A549 (cell line): ENCODE measurements at regions not wholly inside any gene's neighbourhood (a gene's known extent, or its start where the extent isn't known, plus 50 kb on each side); places are given as distances from the start of the nearest gene placed in this dataset.

ENCODE experiments used
- ATAC-seq, 2 experiments: fragments of 200-7000 bp in 1 of 2; fragments of >200 bp in 1 of 2; cut with Nextera tagmentation in 1 of 2; cut with Tn5 transposase in 1 of 2; 3 replicates each; pipeline versions ENCODE4 v1.8.0 to v1.9.1; 2018 to 2020; ENCODE audit warnings: mild to moderate bottlenecking in 1 of 2, moderate library complexity in 1 of 2
- CTCF ChIA-PET: fragments of 300-600 bp; sonication (Branson Sonifier 250); formaldehyde crosslinking; extraction: SDS; loops from one replicate; lab custom pipeline; 2021; ENCODE audit warnings: antibody characterized with exemption, inconsistent platforms; lab: Yijun Ruan, JAX
- POLR2A ChIA-PET: fragments of 350-600 bp; formaldehyde crosslinking; extraction: SDS; loops from one replicate; lab custom pipeline; 2021; ENCODE audit warnings: antibody characterized with exemption, inconsistent platforms; lab: Yijun Ruan, JAX
- DNase-seq, 2 experiments: peaks; one replicate each; pipeline versions ENCODE4 v3.0.0 to v3.0.0-alpha.2; 2011 to 2016; ENCODE audit warnings: low read depth in 1 of 2, low spot score in 1 of 2
- FAIRE-seq: peaks from 2 replicates; lab custom pipeline; 2011; peaks lifted over from hg19 to GRCh38; lab: Jason Lieb, UNC
- H3K27ac ChIP-seq, 2 experiments: fragments of >200 bp; sonication (Bioruptor Twin); formaldehyde crosslinking; 3 replicates each; pipeline ENCODE4 v1.5.1; 2016 to 2017
- H3K4me1 ChIP-seq: fragments of >200 bp; sonication (Bioruptor Twin); formaldehyde crosslinking; 3 replicates; pipeline ENCODE4 v1.6.1; 2016
- H3K4me2 ChIP-seq: fragments of >200 bp; sonication (Bioruptor Twin); formaldehyde crosslinking; 3 replicates; pipeline ENCODE4 v1.6.1; 2016
- H3K4me3 ChIP-seq: fragments of >200 bp; sonication (Bioruptor Twin); formaldehyde crosslinking; 3 replicates; pipeline ENCODE4 v1.5.1; 2016
- H3K9me3 ChIP-seq: fragments of >200 bp; sonication (Bioruptor Twin); formaldehyde crosslinking; 3 replicates; pipeline ENCODE4 v1.6.1; 2016
- ATOH8 ChIP-seq: fragments of 250-450 bp; sonication (Bioruptor Pico); IDR thresholded peaks from 2 replicates; pipeline ENCODE4 v1.5.0; 2020; ENCODE audit warnings: low read depth, mild to moderate bottlenecking, moderate library complexity
- BCL3 ChIP-seq: fragments of >200 bp; sonication (Bioruptor Twin); formaldehyde crosslinking; IDR thresholded peaks from 3 replicates; pipeline ENCODE4 v1.6.1; 2016
- BHLHE40 ChIP-seq: IDR thresholded peaks from 2 replicates; pipeline ENCODE4 v1.6.1; 2012; ENCODE audit warnings: low read depth, low read length, inconsistent platforms
- CBX8 ChIP-seq: fragments of 200-600 bp; sonication (generic); IDR thresholded peaks from 2 replicates; pipeline ENCODE4 v1.6.1; 2016
- CHD4 ChIP-seq: fragments of 200-600 bp; sonication (generic); IDR thresholded peaks from 2 replicates; pipeline ENCODE4 v1.6.1; 2016; ENCODE audit warnings: antibody characterized with exemption, mild to moderate bottlenecking, borderline replicate concordance
- EHF ChIP-seq: fragments of 250-450 bp; sonication (Bioruptor Pico); IDR thresholded peaks from 2 replicates; pipeline ENCODE4 v1.5.0; 2020; ENCODE audit warnings: mild to moderate bottlenecking
- ELK1 ChIP-seq: fragments of 150-350 bp; IDR thresholded peaks from 2 replicates; pipeline ENCODE4 v1.6.1; 2014; ENCODE audit warnings: low read depth, mild to moderate bottlenecking, low read length
- EP300 ChIP-seq, 2 experiments: fragments of >200 bp; sonication (Bioruptor Twin); formaldehyde crosslinking; IDR thresholded peaks; 2 replicates in 1 of 2; 3 replicates in 1 of 2; pipeline ENCODE4 v1.6.1; 2016 to 2017
- ESRRA ChIP-seq: fragments of 150-350 bp; IDR thresholded peaks from 2 replicates; pipeline ENCODE4 v1.6.1; 2014; ENCODE audit warnings: mild to moderate bottlenecking, low read length, borderline replicate concordance
- FOSB ChIP-seq: fragments of 250-450 bp; sonication (Bioruptor Pico); IDR thresholded peaks from 2 replicates; pipeline ENCODE4 v1.5.0; 2020; ENCODE audit warnings: mild to moderate bottlenecking, moderate library complexity
- FOXS1 ChIP-seq: fragments of 250-450 bp; sonication (Bioruptor Pico); IDR thresholded peaks from 2 replicates; pipeline ENCODE4 v1.5.0; 2020; ENCODE audit warnings: mild to moderate bottlenecking, moderate library complexity
- HDAC2 ChIP-seq: fragments of 200-600 bp; sonication (generic); IDR thresholded peaks from 2 replicates; pipeline ENCODE4 v1.6.1; 2016
- HES2 ChIP-seq: fragments of >200 bp; sonication (Bioruptor Twin); formaldehyde crosslinking; IDR thresholded peaks from 2 replicates; pipeline ENCODE4 v1.6.1; 2016
- HOXB5 ChIP-seq: fragments of 250-450 bp; sonication (Bioruptor Pico); IDR thresholded peaks from 2 replicates; pipeline ENCODE4 v1.5.0; 2020; ENCODE audit warnings: mild to moderate bottlenecking, moderate library complexity
- KDM1A ChIP-seq: fragments of 200-600 bp; sonication (generic); IDR thresholded peaks from 2 replicates; pipeline ENCODE4 v1.6.1; 2016; ENCODE audit warnings: low read depth, mild to moderate bottlenecking
- MAFK ChIP-seq: fragments of 450-650 bp; IDR thresholded peaks from 2 replicates; pipeline ENCODE4 v1.6.1; 2014; ENCODE audit not compliant: partially characterized antibody
- MAZ ChIP-seq: fragments of 150-350 bp; IDR thresholded peaks from 2 replicates; pipeline ENCODE4 v1.6.1; 2014; ENCODE audit warnings: antibody characterized with exemption, low read depth, low read length, borderline replicate concordance
- MYC ChIP-seq: IDR thresholded peaks from 2 replicates; pipeline ENCODE4 v1.6.1; 2012; ENCODE audit warnings: mild to moderate bottlenecking, inconsistent platforms, low read length, improper control_type of control experiment, borderline replicate concordance
- NR3C1 ChIP-seq: fragments of >200 bp; sonication (Bioruptor Twin); formaldehyde crosslinking; IDR thresholded peaks from 3 replicates; pipeline ENCODE4 v1.6.1; 2017
- PBX3 ChIP-seq: IDR thresholded peaks from 2 replicates; pipeline ENCODE4 v1.6.1; 2012
- PHF8 ChIP-seq: fragments of 200-600 bp; sonication (generic); IDR thresholded peaks from 2 replicates; pipeline ENCODE4 v1.6.1; 2016; ENCODE audit warnings: low read depth, mild to moderate bottlenecking, antibody characterized with exemption, moderate library complexity, borderline replicate concordance
- RAD21 ChIP-seq, 2 experiments: fragments of >200 bp in 1 of 2; sonication (Bioruptor Twin) in 1 of 2; formaldehyde crosslinking in 1 of 2; IDR thresholded peaks in 1 of 2; conservative IDR thresholded peaks in 1 of 2; 2 replicates in 1 of 2; 3 replicates in 1 of 2; pipeline ENCODE4 v1.6.1; 2012 to 2018; ENCODE audit warnings: inconsistent platforms in 1 of 2
- TP53 ChIP-seq: fragments of 250-450 bp; sonication (Bioruptor Pico); IDR thresholded peaks from 2 replicates; pipeline ENCODE4 v1.5.0; 2021; ENCODE audit warnings: mild to moderate bottlenecking, moderate library complexity
- ZC3H11A ChIP-seq: fragments of 450-650 bp; IDR thresholded peaks from 2 replicates; pipeline ENCODE4 v1.6.1; 2014; ENCODE audit warnings: antibody characterized with exemption, mild to moderate bottlenecking
- WGBS: methylation state at CpG from one replicate; pipeline ENCODE4 v1.1.6; 2017; ENCODE audit errors: missing lambda C conversion rate; 5-methylcytosine and 5-hydroxymethylcytosine counted together

- ChIA-PET CTCF (interaction anchor here (1.6 kb wide), 1 partner anchor 122 kb away, joined by 4 read pairs; no protein-coding TSS in a partner anchor), POLR2A (no interaction called here)
- Histone ChIP-seq H3K27ac (no peak overlapping the region), H3K4me2 (no peak overlapping the region), H3K4me1 (no peaks in the 10 kb centered on the region), H3K4me3 (no peak overlapping the region), H3K9me3 (peaks cover 6% of the 10 kb centered on the region; the same call in 1 of the 3 replicates)
- WGBS: 33% methylated on average over 7 of the region's 14 CpGs
- no peak for FAIRE-seq
- ATAC-seq: no peak
- no peak for TF ChIP-seq FOXS1 (CRISPR knock-in tag)
- no peak for TF ChIP-seq BHLHE40
- TF ChIP-seq HOXB5 (CRISPR knock-in tag): no peak
- TF ChIP-seq MAFK: no peak
- no peak for TF ChIP-seq BCL3
- TF ChIP-seq PBX3: no peak
- TF ChIP-seq HES2: no peak
- no peak for TF ChIP-seq ESRRA
- TF ChIP-seq FOSB (CRISPR knock-in tag): no peak
- no peak for TF ChIP-seq PHF8
- TF ChIP-seq ATOH8: no peak
- TF ChIP-seq KDM1A: no peak
- TF ChIP-seq CHD4: no peak
- TF ChIP-seq MYC: no peak
- no peak for TF ChIP-seq TP53 (CRISPR knock-in tag)
- DNase-seq: no peak
These were observed 68.0 kb upstream of the MSX1 start for GRCh38 chr4:4791299-4792111.

- no peak for DNase-seq
- FAIRE-seq: no peak
- Histone ChIP-seq H3K4me3 (no peak overlapping the region), H3K4me2 (no peak overlapping the region), H3K4me1 (no peaks in the 10 kb centered on the region), H3K9me3 (peaks cover 6% of the 10 kb centered on the region; the same call in 1 of the 3 replicates), H3K27ac (no peak overlapping the region)
- 39% methylated on average over 1 of the region's 1 CpG for WGBS
- TF ChIP-seq ATOH8 (no peak), PHF8 (no peak), EHF (no peak), RAD21 (conservative IDR thresholded peaks at IDR 0.05 in 1 of 2, IDR thresholded peaks at IDR 0.05 in 1 of 2) (no peak), MAZ (no peak), NR3C1 (no peak), EP300 (IDR thresholded peaks at IDR 0.05) (no peak), ELK1 (no peak), ZC3H11A (no peak), PBX3 (no peak), CBX8 (no peak), HDAC2 (no peak), FOXS1 (CRISPR knock-in tag) (no peak)
- ChIA-PET CTCF (no interaction called here), POLR2A (no interaction called here)
- ATAC-seq: no peak
These were observed 70.0 kb upstream of the MSX1 start for GRCh38 chr4:4789462-4789861.
